AG04450 (cell line): ENCODE measurements at regions not wholly inside any gene's neighbourhood (a gene's known extent, or its start where the extent isn't known, plus 50 kb on each side); places are given as distances from the start of the nearest gene placed in this dataset.

Experiments used
- CTCF ChIA-PET: fragments of 300-600, 350-600 bp; formaldehyde crosslinking; extraction: SDS; loops from one replicate; lab custom pipeline; 2022; ENCODE audit warnings: antibody characterized with exemption, inconsistent platforms; lab: Charles Lee
- POLR2A ChIA-PET: fragments of 350-600 bp; formaldehyde crosslinking; extraction: SDS; loops from one replicate; lab custom pipeline; 2021; ENCODE audit warnings: antibody characterized with exemption, inconsistent platforms; lab: Yijun Ruan, JAX
- DNase-seq: peaks from one replicate; pipeline ENCODE4 v3.0.0-alpha.2; 2011; ENCODE audit warnings: low read depth, low spot score
- H3K27ac ChIP-seq: one replicate; pipeline ENCODE4 v1.5.1; 2012; ENCODE audit warnings: low read depth, low read length, control low read depth
- H3K27me3 ChIP-seq: one replicate; pipeline ENCODE4 v1.6.0; 2012; ENCODE audit warnings: low read length; ENCODE audit not compliant: control insufficient read depth, insufficient read depth
- H3K4me3 ChIP-seq: 2 replicates; pipeline ENCODE4 v1.5.1; 2011; ENCODE audit warnings: mild to moderate bottlenecking, low read depth, low read length, control low read depth
- H3K9me3 ChIP-seq: 2 replicates; pipeline ENCODE4 v1.5.1; 2012; ENCODE audit warnings: low read length; ENCODE audit not compliant: control insufficient read depth, insufficient read depth
- CTCF ChIP-seq: IDR thresholded peaks from 2 replicates; pipeline ENCODE4 v1.5.1; 2011; ENCODE audit warnings: low read depth, low read length, control low read depth, inconsistent platforms

- Histone ChIP-seq H3K9me3 (no peaks in the 10 kb centered on the region), H3K4me3 (no peak overlapping the region), H3K27me3 (no peaks in the 10 kb centered on the region), H3K27ac (no peak overlapping the region)
- no peak for DNase-seq
- POLR2A ChIA-PET, result no interaction called here
- CTCF ChIA-PET, result no interaction called here
- no peak for TF ChIP-seq CTCF
Observed at GRCh38 chr16:82402665-82403218, 224.0 kb upstream of the CDH13 start.

DNA sequence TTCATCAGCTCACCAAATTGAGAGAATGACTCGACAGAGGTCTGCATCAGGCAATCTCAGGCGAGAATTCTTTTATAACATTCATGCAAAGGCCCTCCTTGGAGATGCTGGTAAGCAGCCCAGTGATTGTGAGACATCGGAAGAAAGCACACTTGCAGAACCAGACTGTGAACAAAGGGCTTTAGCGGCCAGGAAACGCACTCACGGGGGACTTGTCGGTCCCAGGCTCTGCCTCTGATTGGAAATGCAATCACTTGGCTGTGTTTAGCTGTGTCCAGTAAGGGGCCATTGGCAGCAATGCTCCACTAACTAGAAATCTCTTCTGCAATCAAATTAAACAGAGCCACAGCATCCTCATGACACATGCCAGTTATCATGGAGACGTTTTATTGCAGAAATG is 226.7 kb upstream of the CDH13 start:
- Histone ChIP-seq H3K27me3 (no peaks in the 10 kb centered on the region), H3K9me3 (no peaks in the 10 kb centered on the region), H3K4me3 (no peak overlapping the region), H3K27ac (no peak overlapping the region)
- no peak for DNase-seq
- POLR2A ChIA-PET, result no interaction called here
- no peak for TF ChIP-seq CTCF
- CTCF ChIA-PET, result no interaction called here

GRCh38 chr16:82396509-82396908 is 226.5 kb upstream of the MPHOSPH6 start:
- POLR2A ChIA-PET, result no interaction called here
- Histone ChIP-seq H3K27ac (no peak overlapping the region), H3K9me3 (no peaks in the 10 kb centered on the region), H3K27me3 (no peaks in the 10 kb centered on the region), H3K4me3 (no peak overlapping the region)
- no peak for DNase-seq
- TF ChIP-seq CTCF, result no peak
- CTCF ChIA-PET, result interaction anchor here (1.4 kb wide), 1 partner anchor 61 kb away, joined by 4 read pairs; no protein-coding TSS in a partner anchor

- CTCF ChIA-PET, result interaction anchor here (1.4 kb wide), 1 partner anchor 62 kb away, joined by 4 read pairs; no protein-coding TSS in a partner anchor
- no peak for DNase-seq
- peaks cover 2% of the 10 kb centered on the region for H3K27me3 ChIP-seq
- no peak overlapping the region for H3K4me3 ChIP-seq
- H3K9me3 ChIP-seq, result no peaks in the 10 kb centered on the region
- POLR2A ChIA-PET, result no interaction called here
- no peak overlapping the region for H3K27ac ChIP-seq
- no peak for TF ChIP-seq CTCF
Observed at GRCh38 chr16:82395212-82395611, 225.2 kb upstream of the MPHOSPH6 start.

DNA sequence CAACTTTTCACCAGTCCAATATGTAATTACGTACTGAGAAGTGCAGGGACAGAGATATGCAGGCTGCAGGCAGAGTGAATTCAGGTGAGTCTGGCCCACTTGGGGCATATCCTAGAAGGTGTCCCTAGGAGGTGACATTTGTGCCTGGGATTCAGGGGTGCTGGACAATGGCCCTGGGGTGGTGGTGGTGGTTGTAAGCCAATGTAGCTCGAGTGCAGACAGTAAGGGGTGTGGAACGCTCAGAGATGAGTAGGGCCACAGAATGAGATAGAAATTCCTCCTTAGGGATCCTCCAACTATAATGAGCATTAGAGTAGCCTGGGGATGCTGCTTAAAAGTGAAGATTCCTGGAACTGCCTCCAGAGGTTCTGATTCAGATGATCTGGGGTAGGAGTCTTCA is 221.7 kb upstream of the MPHOSPH6 start:
- no peak for DNase-seq
- Histone ChIP-seq H3K27ac (no peak overlapping the region), H3K27me3 (peaks cover 2% of the 10 kb centered on the region), H3K4me3 (no peak overlapping the region), H3K9me3 (no peaks in the 10 kb centered on the region)
- ChIA-PET POLR2A (no interaction called here), CTCF (no interaction called here)
- no peak for TF ChIP-seq CTCF
